Transverse colon (tissue), 4 donors: ENCODE measurements at regions not wholly inside any gene's neighbourhood (a gene's known extent, or its start where the extent isn't known, plus 50 kb on each side); places are given as distances from the start of the nearest gene placed in this dataset.

Experiments
- EP300 ChIP-seq: sonication (generic); formaldehyde crosslinking; IDR thresholded peaks from one replicate; pipeline ENCODE4 v1.6.1; 2017; ENCODE audit warnings: antibody characterized with exemption, low read depth
- POLR2A ChIP-seq: fragments of 450-650 bp; IDR thresholded peaks from one replicate; pipeline ENCODE4 v1.6.1; 2016; ENCODE audit warnings: antibody characterized with exemption, mild to moderate bottlenecking, moderate library complexity
- POLR2AphosphoS5 ChIP-seq, 3 donors: sonication (generic); formaldehyde crosslinking; IDR thresholded peaks; one replicate each; pipeline ENCODE4 v1.6.1; 2016; ENCODE audit warnings: antibody characterized with exemption in 3 of 3
- TF ChIP-seq, protein P1 (sequence below), 5 experiments: fragments of 200-600 bp in 3 of 5; fragments of 450-650 bp in 2 of 5; sonication (generic) in 3 of 5; IDR thresholded peaks; 1 replicate in 2 of 5; 2 replicates in 3 of 5; pipeline ENCODE4 v1.5.1; 2016 to 2017; ENCODE audit warnings: antibody characterized with exemption in 5 of 5, inconsistent platforms in 3 of 5, mild to moderate bottlenecking in 2 of 5, moderate library complexity in 1 of 5

DNA sequence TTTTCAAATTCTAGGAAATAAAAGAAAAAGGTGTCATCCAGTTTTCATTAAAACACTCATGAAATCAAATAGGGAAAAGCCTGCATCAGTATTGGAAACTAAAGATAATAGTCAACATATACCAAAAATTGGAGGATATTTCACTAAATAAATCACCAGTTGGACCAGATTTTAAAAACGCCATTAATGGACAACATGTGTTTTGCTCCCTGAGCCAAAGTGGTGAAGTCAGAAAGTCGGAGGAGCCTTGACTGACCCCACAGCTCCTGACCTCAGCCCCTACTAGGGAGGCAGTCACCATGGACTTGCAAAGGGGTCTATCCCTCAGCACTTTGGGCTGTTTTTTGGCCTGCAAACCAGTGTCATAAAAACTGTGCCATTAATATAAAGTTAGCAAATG lies 98.3 kb upstream of the SEC61G start:
- TF ChIP-seq POLR2A (no peak), POLR2AphosphoS5 (IDR thresholded peaks at IDR 0.05) (no peak), EP300 (no peak)
- TF ChIP-seq, protein P1, sequence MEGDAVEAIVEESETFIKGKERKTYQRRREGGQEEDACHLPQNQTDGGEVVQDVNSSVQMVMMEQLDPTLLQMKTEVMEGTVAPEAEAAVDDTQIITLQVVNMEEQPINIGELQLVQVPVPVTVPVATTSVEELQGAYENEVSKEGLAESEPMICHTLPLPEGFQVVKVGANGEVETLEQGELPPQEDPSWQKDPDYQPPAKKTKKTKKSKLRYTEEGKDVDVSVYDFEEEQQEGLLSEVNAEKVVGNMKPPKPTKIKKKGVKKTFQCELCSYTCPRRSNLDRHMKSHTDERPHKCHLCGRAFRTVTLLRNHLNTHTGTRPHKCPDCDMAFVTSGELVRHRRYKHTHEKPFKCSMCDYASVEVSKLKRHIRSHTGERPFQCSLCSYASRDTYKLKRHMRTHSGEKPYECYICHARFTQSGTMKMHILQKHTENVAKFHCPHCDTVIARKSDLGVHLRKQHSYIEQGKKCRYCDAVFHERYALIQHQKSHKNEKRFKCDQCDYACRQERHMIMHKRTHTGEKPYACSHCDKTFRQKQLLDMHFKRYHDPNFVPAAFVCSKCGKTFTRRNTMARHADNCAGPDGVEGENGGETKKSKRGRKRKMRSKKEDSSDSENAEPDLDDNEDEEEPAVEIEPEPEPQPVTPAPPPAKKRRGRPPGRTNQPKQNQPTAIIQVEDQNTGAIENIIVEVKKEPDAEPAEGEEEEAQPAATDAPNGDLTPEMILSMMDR (IDR thresholded peaks at IDR 0.05): no peak
